Esophagus squamous epithelium (tissue), 4 donors: ENCODE measurements at regions not wholly inside any gene's neighbourhood (a gene's known extent, or its start where the extent isn't known, plus 50 kb on each side); places are given as distances from the start of the nearest gene placed in this dataset.

Source experiments
- POLR2A ChIP-seq, 4 donors: fragments of 450-650 bp; IDR thresholded peaks; one replicate each; pipeline ENCODE4 v1.6.1; 2017; ENCODE audit warnings: antibody characterized with exemption in 4 of 4, mild to moderate bottlenecking in 4 of 4, moderate library complexity in 3 of 4
- TF ChIP-seq, protein P1 (sequence below), 6 experiments: fragments of 450-650 bp in 4 of 6; fragments of 200-600 bp in 2 of 6; sonication (generic) in 2 of 6; IDR thresholded peaks; one replicate each; pipeline ENCODE4 v1.5.1; 2016 to 2019; ENCODE audit warnings: antibody characterized with exemption in 6 of 6, mild to moderate bottlenecking in 4 of 6, moderate library complexity in 4 of 6

DNA sequence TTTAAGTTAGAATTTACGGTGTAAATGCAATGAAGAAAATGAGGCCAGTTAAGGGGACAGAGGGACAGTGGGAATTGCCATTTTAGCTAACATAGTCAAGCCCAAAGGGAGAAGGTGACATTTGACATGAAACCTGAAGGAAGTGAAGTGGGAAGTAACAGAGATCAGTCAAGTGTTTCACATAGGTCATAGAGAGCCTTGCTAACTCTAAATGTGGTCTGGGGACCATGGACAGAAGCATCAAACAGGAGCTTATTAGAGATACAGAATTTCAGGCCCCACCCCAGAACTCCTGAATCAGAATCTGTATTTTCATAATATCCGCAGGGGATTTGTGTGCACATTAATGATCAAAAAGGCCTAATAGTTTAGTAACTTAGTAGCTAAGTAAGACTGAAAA lies 393.7 kb downstream of the FRK start:
- TF ChIP-seq, protein P1, sequence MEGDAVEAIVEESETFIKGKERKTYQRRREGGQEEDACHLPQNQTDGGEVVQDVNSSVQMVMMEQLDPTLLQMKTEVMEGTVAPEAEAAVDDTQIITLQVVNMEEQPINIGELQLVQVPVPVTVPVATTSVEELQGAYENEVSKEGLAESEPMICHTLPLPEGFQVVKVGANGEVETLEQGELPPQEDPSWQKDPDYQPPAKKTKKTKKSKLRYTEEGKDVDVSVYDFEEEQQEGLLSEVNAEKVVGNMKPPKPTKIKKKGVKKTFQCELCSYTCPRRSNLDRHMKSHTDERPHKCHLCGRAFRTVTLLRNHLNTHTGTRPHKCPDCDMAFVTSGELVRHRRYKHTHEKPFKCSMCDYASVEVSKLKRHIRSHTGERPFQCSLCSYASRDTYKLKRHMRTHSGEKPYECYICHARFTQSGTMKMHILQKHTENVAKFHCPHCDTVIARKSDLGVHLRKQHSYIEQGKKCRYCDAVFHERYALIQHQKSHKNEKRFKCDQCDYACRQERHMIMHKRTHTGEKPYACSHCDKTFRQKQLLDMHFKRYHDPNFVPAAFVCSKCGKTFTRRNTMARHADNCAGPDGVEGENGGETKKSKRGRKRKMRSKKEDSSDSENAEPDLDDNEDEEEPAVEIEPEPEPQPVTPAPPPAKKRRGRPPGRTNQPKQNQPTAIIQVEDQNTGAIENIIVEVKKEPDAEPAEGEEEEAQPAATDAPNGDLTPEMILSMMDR (IDR thresholded peaks at IDR 0.05): no peak
- no peak for TF ChIP-seq POLR2A (IDR thresholded peaks at IDR 0.05)
